ENCODE measurements at regions not wholly inside any gene's neighbourhood (a gene's known extent, or its start where the extent isn't known, plus 50 kb on each side); places are given as distances from the start of the nearest gene placed in this dataset.

- intact Hi-C loops (cut with micrococcal nuclease; ENCODE audit: unreplicated experiment) = loop anchor here (5.0 to 10.0 kb wide), 4 partner anchors 155 to 777 kb away; no protein-coding TSS in a partner anchor
- Histone ChIP-seq H3K36me3 (ENCODE audit: control insufficient read depth, insufficient read depth, low read length) (no peaks in the 10 kb centered on the region), H3K9me3 (no peaks in the 10 kb centered on the region), H3K4me3 (ENCODE audit: low read depth, low read length) (no peak overlapping the region), H3K27me3 (replicated peaks; ENCODE audit: control insufficient read depth, insufficient read depth, low read length) (no peaks in the 10 kb centered on the region), H3K4me1 (peaks cover 4% of the 10 kb centered on the region)
- no peak for DNase-seq
- Mint-ChIP-seq H3K4me1 (ENCODE audit: low read depth, unreplicated experiment) (no peaks in the 10 kb centered on the region), H3K27ac (ENCODE audit: unreplicated experiment) (no peak overlapping the region), H3K4me3 (ENCODE audit: unreplicated experiment) (no peak overlapping the region), H3K27me3 (ENCODE audit: insufficient read depth, unreplicated experiment) (no peaks in the 10 kb centered on the region), H3K36me3 (ENCODE audit: insufficient read depth, unreplicated experiment) (no peaks in the 10 kb centered on the region), H3K9me3 (ENCODE audit: unreplicated experiment) (no peaks in the 10 kb centered on the region)
- TF ChIP-seq CTCF (IDR thresholded peaks at IDR 0.05; ENCODE audit: insufficient read depth in 1 of 2, low read depth in 1 of 2, low read length in 1 of 2, severe bottlenecking in 1 of 2, unreplicated experiment in 1 of 2) = no peak
- no TSS peak for BruUV-seq (replicated peaks)
- POLR2A ChIA-PET = no interaction called here
- CTCF ChIA-PET = interaction anchor here (0.7 to 0.9 kb wide), 2 partner anchors 402 to 406 kb away, joined by 3 to 11 read pairs; no protein-coding TSS in a partner anchor
Measured at GRCh38 chr21:28339403-28339802, 653.3 kb downstream of the LTN1 start.

GRCh38 chr21:28338701-28339305 is 653.9 kb downstream of the LTN1 start:
- CTCF ChIA-PET = interaction anchor here (0.9 to 1.0 kb wide), 2 partner anchors 406 to 407 kb away, joined by 6 to 11 read pairs; no protein-coding TSS in a partner anchor
- Mint-ChIP-seq H3K4me1 (ENCODE audit: low read depth, unreplicated experiment) (no peaks in the 10 kb centered on the region), H3K36me3 (ENCODE audit: insufficient read depth, unreplicated experiment) (no peaks in the 10 kb centered on the region), H3K9me3 (ENCODE audit: unreplicated experiment) (no peaks in the 10 kb centered on the region), H3K4me3 (ENCODE audit: unreplicated experiment) (no peak overlapping the region), H3K27ac (ENCODE audit: unreplicated experiment) (no peak overlapping the region), H3K27me3 (ENCODE audit: insufficient read depth, unreplicated experiment) (no peaks in the 10 kb centered on the region)
- peaks cover 7% of the 10 kb centered on the region for H3K4me1 ChIP-seq
- H3K36me3 ChIP-seq (ENCODE audit: control insufficient read depth, insufficient read depth, low read length) = no peaks in the 10 kb centered on the region
- H3K4me3 ChIP-seq (ENCODE audit: low read depth, low read length) = no peak overlapping the region
- no TSS peak for BruUV-seq (replicated peaks)
- no peak for DNase-seq
- H3K27me3 ChIP-seq (replicated peaks; ENCODE audit: control insufficient read depth, insufficient read depth, low read length) = no peaks in the 10 kb centered on the region
- no peaks in the 10 kb centered on the region for H3K9me3 ChIP-seq
- intact Hi-C loops (cut with micrococcal nuclease; ENCODE audit: unreplicated experiment) = loop anchor here (5.0 to 10.0 kb wide), 4 partner anchors 154 to 777 kb away; no protein-coding TSS in a partner anchor
- TF ChIP-seq CTCF (IDR thresholded peaks at IDR 0.05; ENCODE audit: insufficient read depth in 1 of 2, low read depth in 1 of 2, low read length in 1 of 2, severe bottlenecking in 1 of 2, unreplicated experiment in 1 of 2) = no peak
- POLR2A ChIA-PET = no interaction called here

GRCh38 chr21:28337315-28337714 is 655.4 kb downstream of the LTN1 start:
- Histone ChIP-seq H3K4me1 (peaks cover 21% of the 10 kb centered on the region), H3K27me3 (replicated peaks; ENCODE audit: control insufficient read depth, insufficient read depth, low read length) (no peaks in the 10 kb centered on the region), H3K36me3 (ENCODE audit: control insufficient read depth, insufficient read depth, low read length) (no peaks in the 10 kb centered on the region), H3K4me3 (ENCODE audit: low read depth, low read length) (no peak overlapping the region), H3K9me3 (no peaks in the 10 kb centered on the region)
- Mint-ChIP-seq H3K4me3 (ENCODE audit: unreplicated experiment) (no peak overlapping the region), H3K9me3 (ENCODE audit: unreplicated experiment) (peaks cover 6% of the 10 kb centered on the region), H3K27me3 (ENCODE audit: insufficient read depth, unreplicated experiment) (no peaks in the 10 kb centered on the region), H3K4me1 (ENCODE audit: low read depth, unreplicated experiment) (no peaks in the 10 kb centered on the region), H3K36me3 (ENCODE audit: insufficient read depth, unreplicated experiment) (no peaks in the 10 kb centered on the region), H3K27ac (ENCODE audit: unreplicated experiment) (no peak overlapping the region)
- DNase-seq = peak in 1 of 2 experiments; percentile 36
- CTCF ChIA-PET = interaction anchor here (1.1 to 1.8 kb wide), 3 partner anchors 247 to 578 kb away, joined by 6 read pairs; no protein-coding TSS in a partner anchor
- TF ChIP-seq CTCF (IDR thresholded peaks at IDR 0.05; ENCODE audit: insufficient read depth in 1 of 2, low read depth in 1 of 2, low read length in 1 of 2, severe bottlenecking in 1 of 2, unreplicated experiment in 1 of 2) = peak in 1 of 2 experiments; percentile 14
- intact Hi-C loops (cut with micrococcal nuclease; ENCODE audit: unreplicated experiment) = loop anchor here (2.0 to 10.0 kb wide), 5 partner anchors 153 to 775 kb away; no protein-coding TSS in a partner anchor
- no TSS peak for BruUV-seq (replicated peaks)
- POLR2A ChIA-PET = no interaction called here

Measured in Caco-2 (cell line).